Astrocyte (in vitro differentiated cells and primary cell): ENCODE measurements at regions not wholly inside any gene's neighbourhood (a gene's known extent, or its start where the extent isn't known, plus 50 kb on each side); places are given as distances from the start of the nearest gene placed in this dataset.

Experiments
- DNase-seq: peaks from one replicate; pipeline ENCODE4 v3.0.0-alpha.2; 2010; ENCODE audit warnings: low read depth
- FAIRE-seq: peaks from 2 replicates; lab custom pipeline; 2011; peaks lifted over from hg19 to GRCh38; lab: Jason Lieb, UNC
- H2AFZ ChIP-seq: 2 replicates; pipeline ENCODE4 v1.6.0; 2012; ENCODE audit warnings: low read depth, low read length, inconsistent platforms
- H3K27ac ChIP-seq: 2 replicates; pipeline ENCODE4 v1.5.1; 2011; ENCODE audit warnings: low read depth, low read length, inconsistent platforms
- H3K27me3 ChIP-seq: 2 replicates; pipeline ENCODE4 v1.6.0; 2011; ENCODE audit warnings: low read length, inconsistent platforms; ENCODE audit not compliant: insufficient read depth
- H3K36me3 ChIP-seq: 2 replicates; pipeline ENCODE4 v1.5.1; 2011; ENCODE audit warnings: low read length, inconsistent platforms; ENCODE audit not compliant: insufficient read depth
- H3K4me1 ChIP-seq: 2 replicates; pipeline ENCODE4 v1.5.1; 2011; ENCODE audit warnings: low read length, inconsistent platforms; ENCODE audit not compliant: insufficient read depth
- H3K4me2 ChIP-seq: 2 replicates; pipeline ENCODE4 v1.6.0; 2012; ENCODE audit warnings: low read length, inconsistent platforms
- H3K4me3 ChIP-seq: 2 replicates; pipeline ENCODE4 v1.5.1; 2011; ENCODE audit warnings: low read depth, mild to moderate bottlenecking, low read length, inconsistent platforms; ENCODE audit not compliant: insufficient read depth
- H3K79me2 ChIP-seq: 2 replicates; pipeline ENCODE4 v1.6.0; 2012; ENCODE audit warnings: mild to moderate bottlenecking, low read length, inconsistent platforms; ENCODE audit not compliant: insufficient read depth
- H3K9ac ChIP-seq: 2 replicates; pipeline ENCODE4 v1.6.0; 2012; ENCODE audit warnings: mild to moderate bottlenecking, low read length, inconsistent platforms
- H3K9me3 ChIP-seq: 2 replicates; pipeline ENCODE4 v1.5.1; 2012; ENCODE audit warnings: low read depth, mild to moderate bottlenecking, low read length, inconsistent platforms; ENCODE audit not compliant: insufficient read depth
- H4K20me1 ChIP-seq: 2 replicates; pipeline ENCODE4 v1.6.0; 2012; ENCODE audit warnings: low read length, inconsistent platforms; ENCODE audit not compliant: insufficient read depth
- H3K27ac Mint-ChIP-seq: one replicate; pipeline ENCODE4 v1.8.0; 2021; ENCODE audit warnings: mild to moderate bottlenecking, mixed read lengths; ENCODE audit not compliant: unreplicated experiment
- H3K27me3 Mint-ChIP-seq: one replicate; pipeline ENCODE4 v1.8.0; 2021; ENCODE audit warnings: low read depth, mixed read lengths; ENCODE audit not compliant: unreplicated experiment
- H3K36me3 Mint-ChIP-seq: one replicate; pipeline ENCODE4 v1.8.0; 2021; ENCODE audit warnings: low read depth, mixed read lengths; ENCODE audit not compliant: unreplicated experiment
- H3K4me1 Mint-ChIP-seq: one replicate; pipeline ENCODE4 v1.8.0; 2021; ENCODE audit warnings: low read depth, mixed read lengths; ENCODE audit not compliant: unreplicated experiment
- H3K4me3 Mint-ChIP-seq: one replicate; pipeline ENCODE4 v1.8.0; 2021; ENCODE audit warnings: mild to moderate bottlenecking, moderate library complexity, mixed read lengths; ENCODE audit not compliant: unreplicated experiment
- H3K9me3 Mint-ChIP-seq: one replicate; pipeline ENCODE4 v1.8.0; 2021; ENCODE audit warnings: mild to moderate bottlenecking, mixed read lengths; ENCODE audit not compliant: unreplicated experiment
- EZH2 ChIP-seq: IDR thresholded peaks from 2 replicates; pipeline ENCODE4 v1.6.1; 2012; ENCODE audit warnings: mild to moderate bottlenecking, low read length, inconsistent platforms; ENCODE audit not compliant: insufficient read depth
- TF ChIP-seq, protein P1 (sequence below): IDR thresholded peaks from 2 replicates; pipeline ENCODE4 v1.5.1; 2011; ENCODE audit warnings: low read depth, mild to moderate bottlenecking, inconsistent platforms, low read length, moderate library complexity; ENCODE audit not compliant: insufficient read depth

DNA sequence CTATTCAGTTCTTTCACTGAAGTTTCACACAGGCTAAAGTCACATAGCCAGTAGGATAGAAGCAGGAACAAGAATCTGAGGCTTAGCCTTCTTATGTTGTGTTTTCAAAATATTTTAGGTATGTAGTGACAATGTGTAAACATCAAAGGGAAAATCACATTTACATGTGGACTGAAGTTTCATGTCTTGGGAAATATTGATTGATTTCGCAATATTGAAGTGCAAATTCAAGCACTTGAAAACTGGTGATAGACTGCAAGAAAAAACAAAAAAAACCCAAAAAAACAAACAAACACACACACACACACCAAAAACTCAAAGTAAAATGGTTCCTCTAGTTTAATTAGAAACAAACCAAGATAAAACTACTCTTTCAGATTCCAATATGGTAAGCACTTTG is 773.3 kb downstream of the PDCD6IP start:
- no peaks in the 10 kb centered on the region for H3K9me3 ChIP-seq
- H3K9ac ChIP-seq = no peak overlapping the region
- Mint-ChIP-seq H3K9me3 (no peaks in the 10 kb centered on the region), H3K27ac (no peak overlapping the region), H3K4me3 (no peak overlapping the region), H3K36me3 (no peaks in the 10 kb centered on the region), H3K4me1 (peaks cover 1% of the 10 kb centered on the region), H3K27me3 (no peaks in the 10 kb centered on the region)
- no peak for FAIRE-seq
- TF ChIP-seq EZH2 = no peak
- TF ChIP-seq, protein P1, sequence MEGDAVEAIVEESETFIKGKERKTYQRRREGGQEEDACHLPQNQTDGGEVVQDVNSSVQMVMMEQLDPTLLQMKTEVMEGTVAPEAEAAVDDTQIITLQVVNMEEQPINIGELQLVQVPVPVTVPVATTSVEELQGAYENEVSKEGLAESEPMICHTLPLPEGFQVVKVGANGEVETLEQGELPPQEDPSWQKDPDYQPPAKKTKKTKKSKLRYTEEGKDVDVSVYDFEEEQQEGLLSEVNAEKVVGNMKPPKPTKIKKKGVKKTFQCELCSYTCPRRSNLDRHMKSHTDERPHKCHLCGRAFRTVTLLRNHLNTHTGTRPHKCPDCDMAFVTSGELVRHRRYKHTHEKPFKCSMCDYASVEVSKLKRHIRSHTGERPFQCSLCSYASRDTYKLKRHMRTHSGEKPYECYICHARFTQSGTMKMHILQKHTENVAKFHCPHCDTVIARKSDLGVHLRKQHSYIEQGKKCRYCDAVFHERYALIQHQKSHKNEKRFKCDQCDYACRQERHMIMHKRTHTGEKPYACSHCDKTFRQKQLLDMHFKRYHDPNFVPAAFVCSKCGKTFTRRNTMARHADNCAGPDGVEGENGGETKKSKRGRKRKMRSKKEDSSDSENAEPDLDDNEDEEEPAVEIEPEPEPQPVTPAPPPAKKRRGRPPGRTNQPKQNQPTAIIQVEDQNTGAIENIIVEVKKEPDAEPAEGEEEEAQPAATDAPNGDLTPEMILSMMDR = no peak
- no peak overlapping the region for H3K27ac ChIP-seq
- no peak overlapping the region for H3K4me3 ChIP-seq
- no peaks in the 10 kb centered on the region for H4K20me1 ChIP-seq
- no peaks in the 10 kb centered on the region for H3K4me1 ChIP-seq
- no peaks in the 10 kb centered on the region for H3K27me3 ChIP-seq
- H3K36me3 ChIP-seq = no peaks in the 10 kb centered on the region
- no peak for DNase-seq
- H2AFZ ChIP-seq = no peak overlapping the region
- H3K4me2 ChIP-seq = no peak overlapping the region
- no peaks in the 10 kb centered on the region for H3K79me2 ChIP-seq

DNA sequence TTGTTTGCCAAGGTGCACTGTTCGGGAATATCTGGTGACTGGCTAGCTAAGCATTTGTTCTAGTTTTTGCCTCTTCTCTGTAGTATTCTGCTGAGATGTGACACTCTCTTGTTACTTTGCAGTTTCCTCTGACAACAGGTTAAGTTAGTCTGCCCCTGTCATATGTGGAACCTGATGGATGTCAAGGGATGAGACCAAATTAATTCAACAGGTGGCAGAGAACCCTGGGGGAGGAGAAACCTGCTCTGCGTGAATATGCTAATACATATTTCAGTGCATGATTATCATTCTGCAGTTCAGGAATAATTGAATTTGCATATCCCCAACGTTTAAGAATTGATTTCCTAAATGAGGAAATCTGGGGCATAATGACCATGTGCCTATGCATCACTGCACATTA is 777.3 kb downstream of the PDCD6IP start:
- Histone ChIP-seq H3K36me3 (no peaks in the 10 kb centered on the region), H3K9ac (no peak overlapping the region), H2AFZ (no peak overlapping the region), H3K79me2 (no peaks in the 10 kb centered on the region), H3K4me2 (no peak overlapping the region), H3K9me3 (no peaks in the 10 kb centered on the region), H3K4me3 (no peak overlapping the region), H3K4me1 (no peaks in the 10 kb centered on the region), H3K27me3 (no peaks in the 10 kb centered on the region), H4K20me1 (no peaks in the 10 kb centered on the region), H3K27ac (no peak overlapping the region)
- Mint-ChIP-seq H3K27ac (no peak overlapping the region), H3K9me3 (no peaks in the 10 kb centered on the region), H3K27me3 (peaks cover 5% of the 10 kb centered on the region), H3K36me3 (no peaks in the 10 kb centered on the region), H3K4me1 (peaks cover 1% of the 10 kb centered on the region), H3K4me3 (no peak overlapping the region)
- DNase-seq (no peak), FAIRE-seq (no peak)
- TF ChIP-seq EZH2 = no peak
- TF ChIP-seq, protein P1 = no peak

DNA sequence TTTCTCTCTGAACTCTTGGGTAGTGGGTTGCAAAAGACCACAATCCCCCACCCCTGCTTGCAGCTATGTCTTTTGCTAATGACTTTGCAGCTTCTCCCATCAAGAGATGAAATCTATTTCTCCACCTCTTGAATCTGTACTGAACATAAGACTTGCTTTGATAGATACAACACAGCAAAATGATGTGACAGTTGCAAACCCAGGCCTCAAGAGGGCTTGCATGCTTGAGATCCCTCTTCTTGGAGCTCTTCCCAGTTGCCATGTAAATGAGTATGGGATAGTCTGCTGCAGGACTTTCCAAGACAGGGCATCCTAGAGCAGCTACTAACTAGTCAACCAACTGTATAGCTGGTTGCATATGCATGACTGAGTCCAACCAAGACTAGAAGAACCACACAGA is 783.6 kb downstream of the PDCD6IP start:
- no peak for DNase-seq
- H3K4me1 Mint-ChIP-seq = no peaks in the 10 kb centered on the region
- H3K27ac Mint-ChIP-seq = no peak overlapping the region
- no peak for FAIRE-seq
- peaks cover 5% of the 10 kb centered on the region for H3K27me3 Mint-ChIP-seq
- Histone ChIP-seq H3K79me2 (no peaks in the 10 kb centered on the region), H3K36me3 (no peaks in the 10 kb centered on the region), H3K9ac (no peak overlapping the region), H3K4me3 (no peak overlapping the region), H4K20me1 (no peaks in the 10 kb centered on the region), H3K4me2 (no peak overlapping the region), H3K27ac (no peak overlapping the region), H3K4me1 (no peaks in the 10 kb centered on the region), H3K27me3 (no peaks in the 10 kb centered on the region), H3K9me3 (no peaks in the 10 kb centered on the region), H2AFZ (no peak overlapping the region)
- no peaks in the 10 kb centered on the region for H3K36me3 Mint-ChIP-seq
- H3K4me3 Mint-ChIP-seq = no peak overlapping the region
- peaks cover 2% of the 10 kb centered on the region for H3K9me3 Mint-ChIP-seq
- TF ChIP-seq, protein P1 = no peak
- TF ChIP-seq EZH2 = no peak
